ENCODE measurements at regions not wholly inside any gene's neighbourhood (a gene's known extent, or its start where the extent isn't known, plus 50 kb on each side); places are given as distances from the start of the nearest gene placed in this dataset.
A peak's percentile ranks its signal among the peaks of the same experiment; 100 is the strongest.

DNA sequence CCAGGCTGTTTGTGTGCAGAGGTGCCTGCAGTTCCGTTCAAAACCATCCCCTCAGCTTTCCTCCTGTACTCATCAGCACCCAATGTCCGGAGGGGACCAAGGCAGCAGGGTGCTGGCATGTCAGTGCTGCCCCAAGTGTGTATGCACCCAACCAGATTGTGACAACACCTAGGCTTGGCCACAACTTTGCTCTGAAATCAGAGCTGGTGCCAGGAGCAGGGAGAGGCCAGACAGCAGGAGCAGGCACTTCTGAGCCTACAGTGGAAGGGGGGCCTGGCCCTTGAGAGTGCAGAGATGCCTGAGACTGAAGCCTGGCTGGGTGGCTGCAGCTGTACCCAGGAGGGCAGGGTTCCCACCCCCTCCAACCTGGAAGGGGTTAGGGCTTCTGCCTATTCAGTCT lies 56.5 kb upstream of the RASGEF1B start:
- no peak overlapping the region for H3K4me3 ChIP-seq (replicated peaks in 1 of 3; ENCODE audit: low read depth in 2 of 3, low read length in 3 of 3)
- Mint-ChIP-seq H3K27ac (no peak overlapping the region), H3K27me3 (ENCODE audit: low read depth in 3 of 3) (no peaks in the 10 kb centered on the region), H3K4me1 (no peaks in the 10 kb centered on the region), H3K4me3 (no peak overlapping the region), H3K36me3 (peaks cover 0 to 6% of the 10 kb centered on the region in 2 donors), H3K9me3 (peaks cover 16 to 22% (median 19%) of the 10 kb centered on the region in 7 donors)
- DNase-seq: no peak
- no peaks in the 10 kb centered on the region for H4K20me1 ChIP-seq (ENCODE audit: insufficient read depth, low read length)
- TF ChIP-seq, protein P1, sequence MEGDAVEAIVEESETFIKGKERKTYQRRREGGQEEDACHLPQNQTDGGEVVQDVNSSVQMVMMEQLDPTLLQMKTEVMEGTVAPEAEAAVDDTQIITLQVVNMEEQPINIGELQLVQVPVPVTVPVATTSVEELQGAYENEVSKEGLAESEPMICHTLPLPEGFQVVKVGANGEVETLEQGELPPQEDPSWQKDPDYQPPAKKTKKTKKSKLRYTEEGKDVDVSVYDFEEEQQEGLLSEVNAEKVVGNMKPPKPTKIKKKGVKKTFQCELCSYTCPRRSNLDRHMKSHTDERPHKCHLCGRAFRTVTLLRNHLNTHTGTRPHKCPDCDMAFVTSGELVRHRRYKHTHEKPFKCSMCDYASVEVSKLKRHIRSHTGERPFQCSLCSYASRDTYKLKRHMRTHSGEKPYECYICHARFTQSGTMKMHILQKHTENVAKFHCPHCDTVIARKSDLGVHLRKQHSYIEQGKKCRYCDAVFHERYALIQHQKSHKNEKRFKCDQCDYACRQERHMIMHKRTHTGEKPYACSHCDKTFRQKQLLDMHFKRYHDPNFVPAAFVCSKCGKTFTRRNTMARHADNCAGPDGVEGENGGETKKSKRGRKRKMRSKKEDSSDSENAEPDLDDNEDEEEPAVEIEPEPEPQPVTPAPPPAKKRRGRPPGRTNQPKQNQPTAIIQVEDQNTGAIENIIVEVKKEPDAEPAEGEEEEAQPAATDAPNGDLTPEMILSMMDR (IDR thresholded peaks at IDR 0.05): no peak
- H3K36me3 ChIP-seq (replicated peaks in 1 of 2; ENCODE audit: control insufficient read depth in 1 of 2, insufficient read depth in 2 of 2, low read length in 2 of 2): no peaks in the 10 kb centered on the region
- no peaks in the 10 kb centered on the region for H3K79me2 ChIP-seq (ENCODE audit: insufficient read depth, low read length)
- intact Hi-C loops (cut with micrococcal nuclease): no loop called here
- H3K27me3 ChIP-seq (ENCODE audit: control insufficient read depth in 2 of 2, insufficient read depth in 2 of 2, low read length in 2 of 2): no peaks in the 10 kb centered on the region
- H2AFZ ChIP-seq (ENCODE audit: insufficient read depth, low read depth, low read length, poor library complexity, severe bottlenecking): no peak overlapping the region
- H3K9ac ChIP-seq (ENCODE audit: insufficient read depth, low read length, poor library complexity, severe bottlenecking): no peak overlapping the region
- no peak overlapping the region for H3K4me2 ChIP-seq (replicated peaks; ENCODE audit: extremely low read depth, low read length, poor library complexity, severe bottlenecking)
- H3K9me3 ChIP-seq (replicated peaks in 1 of 2; ENCODE audit: control insufficient read depth in 1 of 2, insufficient read depth in 1 of 2, low read length in 2 of 2): peaks cover 17 to 20% of the 10 kb centered on the region in 2 donors
- WGBS (ENCODE audit: insufficient coverage): 100% methylated on average over 1 of the region's 2 CpGs
- H3K27ac ChIP-seq (ENCODE audit: low read depth in 1 of 2, low read length in 2 of 2): no peak overlapping the region
- no peaks in the 10 kb centered on the region for H3K4me1 ChIP-seq (ENCODE audit: control insufficient read depth in 1 of 2, insufficient read depth in 2 of 2, low read length in 2 of 2)

DNA sequence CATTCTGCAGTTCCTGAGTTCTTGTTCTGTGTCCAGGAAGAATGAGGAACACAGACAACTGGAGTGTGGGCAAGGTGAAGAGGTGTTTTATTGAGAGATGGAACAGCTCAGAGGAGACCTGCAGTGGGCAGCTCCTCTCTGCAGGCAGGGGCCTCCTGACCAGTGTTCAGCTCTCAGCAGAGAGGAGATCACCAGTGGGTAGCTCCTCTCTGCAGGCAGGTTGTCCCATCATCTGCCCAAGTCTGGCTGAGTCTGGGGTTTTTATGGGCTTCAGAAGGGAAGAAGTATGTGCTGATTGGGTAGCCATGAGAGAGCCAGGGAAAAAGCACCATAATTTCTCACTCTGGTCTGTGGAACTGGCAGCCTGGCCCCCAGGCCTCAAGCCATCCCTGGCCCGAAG lies 56.0 kb upstream of the RASGEF1B start:
- no peaks in the 10 kb centered on the region for H3K4me1 Mint-ChIP-seq
- 100% methylated on average over 1 of the region's 1 CpG for WGBS (ENCODE audit: insufficient coverage)
- no peak for DNase-seq

More for the DNA sequence above, 56.0 kb upstream of the RASGEF1B start:
- Histone ChIP-seq H3K27me3 (ENCODE audit: control insufficient read depth in 2 of 2, insufficient read depth in 2 of 2, low read length in 2 of 2) (no peaks in the 10 kb centered on the region), H3K36me3 (replicated peaks in 1 of 2; ENCODE audit: control insufficient read depth in 1 of 2, insufficient read depth in 2 of 2, low read length in 2 of 2) (no peaks in the 10 kb centered on the region), H3K4me1 (ENCODE audit: control insufficient read depth in 1 of 2, insufficient read depth in 2 of 2, low read length in 2 of 2) (no peaks in the 10 kb centered on the region), H3K9me3 (replicated peaks in 1 of 2; ENCODE audit: control insufficient read depth in 1 of 2, insufficient read depth in 1 of 2, low read length in 2 of 2) (peaks cover 17 to 20% of the 10 kb centered on the region in 2 donors), H3K9ac (ENCODE audit: insufficient read depth, low read length, poor library complexity, severe bottlenecking) (no peak overlapping the region), H4K20me1 (ENCODE audit: insufficient read depth, low read length) (no peaks in the 10 kb centered on the region), H3K4me2 (replicated peaks; ENCODE audit: extremely low read depth, low read length, poor library complexity, severe bottlenecking) (no peak overlapping the region), H3K27ac (ENCODE audit: low read depth in 1 of 2, low read length in 2 of 2) (no peak overlapping the region), H3K79me2 (ENCODE audit: insufficient read depth, low read length) (no peaks in the 10 kb centered on the region), H3K4me3 (replicated peaks in 1 of 3; ENCODE audit: low read depth in 2 of 3, low read length in 3 of 3) (no peak overlapping the region), H2AFZ (ENCODE audit: insufficient read depth, low read depth, low read length, poor library complexity, severe bottlenecking) (no peak overlapping the region)
- peaks cover 16 to 22% (median 19%) of the 10 kb centered on the region in 7 donors for H3K9me3 Mint-ChIP-seq
- H3K4me3 Mint-ChIP-seq: no peak overlapping the region
- peaks cover 0 to 6% of the 10 kb centered on the region in 2 donors for H3K36me3 Mint-ChIP-seq
- TF ChIP-seq, protein P1 (IDR thresholded peaks at IDR 0.05): no peak
- H3K27me3 Mint-ChIP-seq (ENCODE audit: low read depth in 3 of 3): no peaks in the 10 kb centered on the region
- H3K27ac Mint-ChIP-seq: peak overlapping the region in 1 of 7 donors; percentile 10
- intact Hi-C loops (cut with micrococcal nuclease): no loop called here

Data from CD14-positive monocyte (primary cell).